SK-N-SH treated with all-trans-retinoic acid at 6 μM for 48 hours (cell line): ENCODE measurements at regions not wholly inside any gene's neighbourhood (a gene's known extent, or its start where the extent isn't known, plus 50 kb on each side); places are given as distances from the start of the nearest gene placed in this dataset.

Experiments
- ARNTL ChIP-seq: fragments of 450-650 bp; formaldehyde crosslinking; IDR thresholded peaks from 2 replicates; pipeline ENCODE4 v1.5.0; 2020; ENCODE audit warnings: low read depth, mild to moderate bottlenecking, moderate library complexity, borderline replicate concordance
- CREB5 ChIP-seq: fragments of 250-450 bp; sonication (Bioruptor Pico); IDR thresholded peaks from 2 replicates; pipeline ENCODE4 v1.5.1; 2020; ENCODE audit warnings: low read depth, mild to moderate bottlenecking, moderate library complexity
- ISL1 ChIP-seq: fragments of 250-450 bp; sonication (Bioruptor Pico); IDR thresholded peaks from 2 replicates; pipeline ENCODE4 v2.1.2; 2022; ENCODE audit warnings: mild to moderate bottlenecking, moderate library complexity
- OSR1 ChIP-seq: fragments of 250-450 bp; sonication (Bioruptor Pico); IDR thresholded peaks from 2 replicates; pipeline ENCODE4 v1.8.0; 2022; ENCODE audit warnings: moderate library complexity, mild to moderate bottlenecking, inconsistent platforms
- RARB ChIP-seq: fragments of 250-450 bp; sonication (Bioruptor Pico); IDR thresholded peaks from 2 replicates; pipeline ENCODE4 v1.8.0; 2021; ENCODE audit warnings: mild to moderate bottlenecking, moderate library complexity
- ZC3H10 ChIP-seq: fragments of 250-450 bp; sonication (Bioruptor Pico); IDR thresholded peaks from 2 replicates; pipeline ENCODE4 v1.5.1; 2021; ENCODE audit warnings: mild to moderate bottlenecking, moderate library complexity
- ZNF565 ChIP-seq: fragments of 450-650 bp; formaldehyde crosslinking; conservative IDR thresholded peaks from 2 replicates; pipeline ENCODE4 v1.5.0; 2020; ENCODE audit warnings: low read depth, mild to moderate bottlenecking, moderate library complexity
- ZNF70 ChIP-seq: fragments of 450-650 bp; formaldehyde crosslinking; IDR thresholded peaks from 2 replicates; pipeline ENCODE4 v1.5.0; 2020; ENCODE audit warnings: mild to moderate bottlenecking, moderate library complexity
- TF ChIP-seq, protein P1 (sequence below): fragments of 250-450 bp; sonication (Bioruptor Pico); IDR thresholded peaks from 2 replicates; pipeline ENCODE4 v1.5.1; 2021; ENCODE audit warnings: mild to moderate bottlenecking, moderate library complexity

DNA sequence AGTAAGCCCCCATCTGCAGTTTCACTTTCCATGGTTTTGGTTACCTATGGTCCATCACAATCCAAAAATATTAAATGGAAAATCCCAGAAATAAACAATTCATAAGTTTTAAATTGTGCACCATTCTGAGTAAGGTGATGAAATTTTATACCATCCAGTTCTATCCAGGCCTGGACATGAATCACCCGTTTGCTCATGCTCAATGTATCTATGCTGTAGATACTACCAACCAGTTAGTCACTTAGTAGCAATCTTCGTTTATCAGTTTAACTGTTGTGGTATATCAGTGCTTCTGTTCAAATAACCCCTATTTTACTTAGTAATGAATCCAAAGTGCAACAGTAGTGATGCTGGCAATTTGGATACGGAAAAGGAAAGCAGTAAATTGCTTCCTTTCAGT is 381.9 kb upstream of the AGTR1 start:
- TF ChIP-seq ZC3H10 (CRISPR knock-in tag), result no peak
- no peak for TF ChIP-seq OSR1 (CRISPR knock-in tag)
- TF ChIP-seq CREB5 (CRISPR knock-in tag), result no peak
- TF ChIP-seq, protein P1, sequence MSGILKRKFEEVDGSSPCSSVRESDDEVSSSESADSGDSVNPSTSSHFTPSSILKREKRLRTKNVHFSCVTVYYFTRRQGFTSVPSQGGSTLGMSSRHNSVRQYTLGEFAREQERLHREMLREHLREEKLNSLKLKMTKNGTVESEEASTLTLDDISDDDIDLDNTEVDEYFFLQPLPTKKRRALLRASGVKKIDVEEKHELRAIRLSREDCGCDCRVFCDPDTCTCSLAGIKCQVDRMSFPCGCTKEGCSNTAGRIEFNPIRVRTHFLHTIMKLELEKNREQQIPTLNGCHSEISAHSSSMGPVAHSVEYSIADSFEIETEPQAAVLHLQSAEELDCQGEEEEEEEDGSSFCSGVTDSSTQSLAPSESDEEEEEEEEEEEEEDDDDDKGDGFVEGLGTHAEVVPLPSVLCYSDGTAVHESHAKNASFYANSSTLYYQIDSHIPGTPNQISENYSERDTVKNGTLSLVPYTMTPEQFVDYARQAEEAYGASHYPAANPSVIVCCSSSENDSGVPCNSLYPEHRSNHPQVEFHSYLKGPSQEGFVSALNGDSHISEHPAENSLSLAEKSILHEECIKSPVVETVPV (CRISPR knock-in tag), result no peak
- no peak for TF ChIP-seq ISL1
- no peak for TF ChIP-seq ARNTL (CRISPR knock-in tag)
- no peak for TF ChIP-seq RARB (CRISPR knock-in tag)
- TF ChIP-seq ZNF70 (CRISPR knock-in tag), result no peak
- TF ChIP-seq ZNF565 (CRISPR knock-in tag), result no peak
